22Rv1 (cell line): ENCODE measurements at regions not wholly inside any gene's neighbourhood (a gene's known extent, or its start where the extent isn't known, plus 50 kb on each side); places are given as distances from the start of the nearest gene placed in this dataset.
A peak's percentile ranks its signal among the peaks of the same experiment; 100 is the strongest.
"Not testable (repeated sequence)": the region's sequence is repeated elsewhere in the genome, so short reads cannot be mapped to it uniquely, and the experiment has no call there.

Experiments
- H3K27ac ChIP-seq: fragments of 450-650 bp; 2 replicates; pipeline ENCODE4 v1.5.1; 2017
- ZFX ChIP-seq: fragments of 450-650 bp; IDR thresholded peaks from 2 replicates; pipeline ENCODE4 v1.6.1; 2017; ENCODE audit warnings: antibody characterized with exemption, borderline replicate concordance
- TF ChIP-seq, protein P1 (sequence below): fragments of 450-650 bp; IDR thresholded peaks from 2 replicates; pipeline ENCODE4 v1.5.1; 2017; ENCODE audit warnings: mild to moderate bottlenecking

- TF ChIP-seq ZFX = no peak
- TF ChIP-seq, protein P1, sequence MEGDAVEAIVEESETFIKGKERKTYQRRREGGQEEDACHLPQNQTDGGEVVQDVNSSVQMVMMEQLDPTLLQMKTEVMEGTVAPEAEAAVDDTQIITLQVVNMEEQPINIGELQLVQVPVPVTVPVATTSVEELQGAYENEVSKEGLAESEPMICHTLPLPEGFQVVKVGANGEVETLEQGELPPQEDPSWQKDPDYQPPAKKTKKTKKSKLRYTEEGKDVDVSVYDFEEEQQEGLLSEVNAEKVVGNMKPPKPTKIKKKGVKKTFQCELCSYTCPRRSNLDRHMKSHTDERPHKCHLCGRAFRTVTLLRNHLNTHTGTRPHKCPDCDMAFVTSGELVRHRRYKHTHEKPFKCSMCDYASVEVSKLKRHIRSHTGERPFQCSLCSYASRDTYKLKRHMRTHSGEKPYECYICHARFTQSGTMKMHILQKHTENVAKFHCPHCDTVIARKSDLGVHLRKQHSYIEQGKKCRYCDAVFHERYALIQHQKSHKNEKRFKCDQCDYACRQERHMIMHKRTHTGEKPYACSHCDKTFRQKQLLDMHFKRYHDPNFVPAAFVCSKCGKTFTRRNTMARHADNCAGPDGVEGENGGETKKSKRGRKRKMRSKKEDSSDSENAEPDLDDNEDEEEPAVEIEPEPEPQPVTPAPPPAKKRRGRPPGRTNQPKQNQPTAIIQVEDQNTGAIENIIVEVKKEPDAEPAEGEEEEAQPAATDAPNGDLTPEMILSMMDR = no peak
- no peak overlapping the region for H3K27ac ChIP-seq
Observed at GRCh38 chr7:8338206-8338605, 76.2 kb upstream of the ICA1 start.

DNA sequence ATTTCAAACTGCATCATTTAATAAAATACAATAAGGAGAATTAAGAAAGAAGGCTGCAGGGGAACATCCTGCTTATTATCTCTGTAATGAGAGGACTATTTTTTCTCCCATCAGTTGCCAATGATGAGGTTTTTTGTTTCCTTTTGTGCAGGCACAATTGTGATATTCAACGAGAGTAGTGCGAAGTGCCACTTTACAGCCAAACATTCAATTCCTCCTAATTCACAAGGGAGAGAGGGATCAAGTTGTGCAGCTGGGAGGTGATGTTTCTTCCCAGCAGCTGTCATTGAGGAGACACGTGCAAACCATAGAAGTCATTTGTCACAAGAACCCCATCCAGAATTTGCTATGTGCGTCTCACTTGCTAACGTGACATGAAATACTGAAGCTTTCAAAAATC is 81.6 kb upstream of the ICA1 start:
- H3K27ac ChIP-seq = no peak overlapping the region
- no peak for TF ChIP-seq ZFX

DNA sequence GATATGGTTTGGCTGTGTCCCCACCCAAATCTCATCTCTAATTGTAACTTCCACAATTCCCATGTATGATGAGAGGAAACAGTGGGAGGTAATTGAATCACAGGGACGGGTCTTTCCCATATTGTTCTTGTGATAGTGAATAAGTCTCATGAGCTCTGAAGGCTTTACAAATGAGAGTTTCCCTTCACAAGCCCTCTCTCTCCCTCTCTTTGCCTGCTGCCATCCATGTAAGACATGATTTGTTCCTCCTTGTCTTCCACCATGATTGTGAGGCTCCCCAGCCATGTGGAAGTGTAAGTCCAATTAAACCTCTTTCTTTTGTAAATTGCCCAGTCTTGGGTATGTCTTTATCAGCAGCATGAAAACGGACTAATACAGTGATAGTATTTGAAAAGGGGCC is 85.4 kb upstream of the ICA1 start:
- not testable (repeated sequence) for H3K27ac ChIP-seq

GRCh38 chr7:8351654-8352053 is 81.8 kb upstream of the NXPH1 start:
- H3K27ac ChIP-seq = peak overlapping the region; percentile 55

DNA sequence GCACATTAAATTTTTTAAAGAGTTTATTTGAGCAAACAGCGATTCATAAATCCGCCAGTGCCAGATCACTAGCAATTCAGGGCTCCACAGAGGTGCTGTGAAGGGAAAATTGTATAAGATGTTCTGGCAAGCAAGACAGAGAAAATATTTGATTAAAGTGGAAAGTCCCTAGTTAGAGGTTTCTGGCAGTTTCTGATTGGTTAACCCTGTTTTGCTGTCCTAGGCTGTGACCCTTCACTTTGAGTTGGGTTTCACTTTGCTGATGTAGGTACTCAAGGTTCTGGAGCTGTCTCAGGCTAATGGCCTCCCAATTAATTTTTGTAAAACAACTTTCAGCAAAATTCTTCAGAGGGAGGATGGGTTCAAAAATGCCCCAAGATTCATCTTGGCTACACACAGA is 79.4 kb upstream of the NXPH1 start:
- H3K27ac ChIP-seq = no peak overlapping the region
- no peak for TF ChIP-seq ZFX
- TF ChIP-seq, protein P1 = no peak

DNA sequence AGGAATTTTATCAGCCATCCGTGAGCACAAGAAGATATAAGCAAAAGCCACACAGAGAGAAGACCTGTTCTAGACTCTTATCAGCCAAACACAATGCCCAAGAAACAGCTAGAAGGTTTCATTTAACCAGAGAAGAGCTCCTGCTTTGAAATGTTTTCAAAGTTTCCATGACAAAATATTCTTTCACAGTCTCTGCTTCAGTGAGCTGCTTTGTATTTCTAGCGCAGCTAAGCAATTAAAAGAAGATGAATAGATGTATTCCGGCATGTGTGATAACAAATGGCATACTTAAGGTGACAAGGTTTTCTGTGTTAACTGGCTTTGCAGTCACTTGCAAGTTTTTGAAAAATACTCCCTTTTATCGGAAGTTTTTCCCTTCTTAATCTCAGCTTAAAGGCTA is 78.9 kb upstream of the NXPH1 start:
- TF ChIP-seq, protein P1 = no peak
- no peak for TF ChIP-seq ZFX
- H3K27ac ChIP-seq = no peak overlapping the region

GRCh38 chr7:8356071-8356470 is 77.3 kb upstream of the NXPH1 start:
- TF ChIP-seq, protein P1 = no peak
- no peak for TF ChIP-seq ZFX
- H3K27ac ChIP-seq = no peak overlapping the region

DNA sequence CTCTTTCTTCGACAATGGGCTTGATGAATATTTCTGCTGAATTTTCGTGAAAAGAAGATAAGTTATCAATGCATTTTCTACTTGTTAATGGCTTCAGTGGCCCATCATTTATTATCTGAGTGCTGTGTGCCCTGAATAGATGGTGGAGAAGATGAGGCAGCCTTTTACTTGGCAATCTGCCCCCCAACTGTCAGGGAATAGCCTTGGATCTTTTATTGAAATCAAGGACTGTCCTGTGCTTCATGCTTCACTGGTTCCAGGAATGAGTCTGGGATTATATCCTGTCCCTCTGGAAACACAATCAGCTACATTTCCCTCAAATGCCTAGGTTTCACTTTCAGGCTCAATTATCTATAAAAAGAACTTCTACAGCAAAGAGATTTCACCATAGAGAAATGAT is 75.9 kb upstream of the NXPH1 start:
- no peak overlapping the region for H3K27ac ChIP-seq
- no peak for TF ChIP-seq ZFX
- TF ChIP-seq, protein P1 = no peak

DNA sequence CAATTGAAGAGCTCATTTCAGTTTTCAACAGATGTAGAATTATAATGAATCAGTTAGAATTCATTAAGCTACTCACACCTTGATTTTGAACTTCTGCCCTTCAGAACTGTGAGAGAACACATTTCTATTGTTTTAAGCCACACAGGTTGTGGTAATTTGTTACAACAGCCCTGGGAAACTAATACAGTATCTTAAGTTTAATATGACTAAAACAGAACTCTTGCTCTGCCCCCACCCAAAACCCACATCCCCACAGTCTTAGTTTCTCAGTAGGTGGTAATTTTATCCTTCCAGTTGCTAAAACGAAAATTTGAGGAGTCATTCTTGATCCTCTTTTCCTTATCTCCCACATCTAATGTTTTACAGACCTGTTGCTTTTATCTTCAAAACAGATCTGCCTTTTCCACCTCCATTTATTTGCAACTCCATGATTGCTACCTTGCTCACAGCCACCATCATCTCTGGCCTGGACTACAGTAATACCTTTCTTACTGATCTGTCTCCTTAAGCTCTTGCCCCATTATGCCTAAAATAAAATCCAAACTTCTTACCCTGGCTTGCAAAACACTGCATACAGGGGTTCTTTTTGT is 72.8 kb upstream of the NXPH1 start:
- H3K27ac ChIP-seq = no peak overlapping the region
- TF ChIP-seq, protein P1 = no peak
- TF ChIP-seq ZFX = no peak
